Activated naive CD8-positive, alpha-beta T cell treated with anti-CD3 and anti-CD28 coated beads, Interleukin-2, amount 50 U/mL, for 24 hours (primary cell): ENCODE measurements at regions not wholly inside any gene's neighbourhood (a gene's known extent, or its start where the extent isn't known, plus 50 kb on each side); places are given as distances from the start of the nearest gene placed in this dataset.
"Not testable (repeated sequence)": the region's sequence is repeated elsewhere in the genome, so short reads cannot be mapped to it uniquely, and the experiment has no call there.

Source experiments
- ATAC-seq: fragments of 150-1000 bp; cut with Tn5 transposase; one replicate; pipeline ENCODE4 v1.10.0; 2021
- DNase-seq: peaks from one replicate; pipeline ENCODE4 v3.0.0; 2021
- H3K27ac Mint-ChIP-seq: one replicate; pipeline ENCODE4 v1.8.0; 2021; ENCODE audit warnings: mild to moderate bottlenecking, mixed read lengths
- H3K27me3 Mint-ChIP-seq: one replicate; pipeline ENCODE4 v1.8.0; 2021; ENCODE audit warnings: mixed read lengths
- H3K36me3 Mint-ChIP-seq: one replicate; pipeline ENCODE4 v1.8.0; 2021; ENCODE audit warnings: low read depth, mixed read lengths
- H3K4me1 Mint-ChIP-seq: one replicate; pipeline ENCODE4 v1.8.0; 2021; ENCODE audit warnings: mixed read lengths
- H3K4me3 Mint-ChIP-seq: one replicate; pipeline ENCODE4 v1.8.0; 2021; ENCODE audit warnings: mild to moderate bottlenecking, moderate library complexity, mixed read lengths
- H3K9me3 Mint-ChIP-seq: one replicate; pipeline ENCODE4 v1.8.0; 2021; ENCODE audit warnings: mixed read lengths

- Mint-ChIP-seq H3K36me3 (no peaks in the 10 kb centered on the region), H3K4me3 (no peak overlapping the region), H3K9me3 (no peaks in the 10 kb centered on the region), H3K4me1 (no peaks in the 10 kb centered on the region), H3K27ac (no peak overlapping the region), H3K27me3 (no peaks in the 10 kb centered on the region)
- DNase-seq: no peak
- ATAC-seq: no peak
Observed at GRCh38 chrX:26559855-26560254, 343.9 kb downstream of the MAGEB5 start.

- ATAC-seq: no peak
- Mint-ChIP-seq H3K4me1 (no peaks in the 10 kb centered on the region), H3K27ac (no peak overlapping the region), H3K27me3 (no peaks in the 10 kb centered on the region), H3K36me3 (no peaks in the 10 kb centered on the region), H3K9me3 (no peaks in the 10 kb centered on the region), H3K4me3 (no peak overlapping the region)
- DNase-seq: no peak
Observed at GRCh38 chrX:26558719-26559386, 342.9 kb downstream of the MAGEB5 start.

- no peak overlapping the region for H3K27ac Mint-ChIP-seq
- H3K4me1 Mint-ChIP-seq: no peaks in the 10 kb centered on the region
- no peak overlapping the region for H3K4me3 Mint-ChIP-seq
- no peaks in the 10 kb centered on the region for H3K36me3 Mint-ChIP-seq
- ATAC-seq (no peak), DNase-seq (no peak)
- H3K9me3 Mint-ChIP-seq: no peaks in the 10 kb centered on the region
- no peaks in the 10 kb centered on the region for H3K27me3 Mint-ChIP-seq
Observed at GRCh38 chrX:26557691-26558321, 341.8 kb downstream of the MAGEB5 start.

GRCh38 chrX:26525768-26526167 is 309.8 kb downstream of the MAGEB5 start:
- not testable (repeated sequence) for H3K4me3 Mint-ChIP-seq, H3K27ac Mint-ChIP-seq, H3K27me3 Mint-ChIP-seq, H3K4me1 Mint-ChIP-seq, H3K9me3 Mint-ChIP-seq, DNase-seq, ATAC-seq, H3K36me3 Mint-ChIP-seq

GRCh38 chrX:26522501-26522900 is 306.5 kb downstream of the MAGEB5 start:
- Mint-ChIP-seq H3K9me3 (no peaks in the 10 kb centered on the region), H3K27me3 (no peaks in the 10 kb centered on the region), H3K36me3 (no peaks in the 10 kb centered on the region), H3K4me1 (no peaks in the 10 kb centered on the region), H3K4me3 (no peak overlapping the region), H3K27ac (no peak overlapping the region)
- DNase-seq (no peak), ATAC-seq (no peak)

GRCh38 chrX:26511589-26512363 is 295.8 kb downstream of the MAGEB5 start:
- Mint-ChIP-seq H3K36me3 (no peaks in the 10 kb centered on the region), H3K4me3 (no peak overlapping the region), H3K27ac (no peak overlapping the region), H3K9me3 (no peaks in the 10 kb centered on the region), H3K4me1 (no peaks in the 10 kb centered on the region), H3K27me3 (no peaks in the 10 kb centered on the region)
- DNase-seq: no peak
- no peak for ATAC-seq

DNA sequence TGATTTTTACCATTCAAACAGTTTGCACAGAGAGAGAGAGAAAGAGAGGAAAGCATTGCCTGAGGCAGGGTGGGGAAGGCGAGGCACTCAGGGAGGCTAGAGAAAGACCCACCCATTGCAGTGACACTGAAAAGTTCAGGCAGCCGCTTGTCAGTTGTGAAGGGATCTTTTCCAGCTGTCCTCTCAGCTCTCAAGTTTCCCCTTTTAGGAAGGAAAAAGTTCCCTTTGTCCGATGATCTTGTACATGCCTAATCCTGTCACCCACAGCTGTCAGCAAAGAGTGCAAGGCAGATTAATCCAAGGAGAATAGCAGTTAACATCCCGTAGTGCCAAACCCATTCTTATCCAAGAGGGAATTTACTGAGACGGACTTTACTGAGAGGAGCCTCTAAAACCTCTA is 255.0 kb downstream of the MAGEB5 start:
- Mint-ChIP-seq H3K4me3 (no peak overlapping the region), H3K27ac (no peak overlapping the region)
- DNase-seq: no peak

DNA sequence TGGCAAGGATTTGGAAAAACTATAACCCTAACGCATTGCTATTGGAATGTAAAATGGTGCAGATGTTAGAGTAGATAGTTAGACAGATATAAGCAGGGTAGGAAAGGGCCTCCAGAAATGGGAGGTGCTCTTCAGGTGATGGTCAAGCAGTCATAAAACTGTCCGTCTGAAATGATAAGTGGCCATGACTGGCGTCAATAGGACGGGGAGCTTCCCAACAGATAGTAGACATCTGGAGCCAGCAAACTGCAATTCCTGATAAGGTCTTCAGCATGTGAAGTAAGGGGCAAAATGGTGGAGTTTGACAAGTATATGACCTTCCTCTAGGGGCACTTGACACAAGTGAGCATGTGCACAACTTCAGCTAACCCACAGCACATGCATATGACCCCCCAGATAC is 250.4 kb downstream of the MAGEB5 start:
- no peaks in the 10 kb centered on the region for H3K36me3 Mint-ChIP-seq
- no peaks in the 10 kb centered on the region for H3K9me3 Mint-ChIP-seq
- ATAC-seq (no peak), DNase-seq (no peak)
- no peak overlapping the region for H3K4me3 Mint-ChIP-seq
- H3K27ac Mint-ChIP-seq: no peak overlapping the region
- H3K27me3 Mint-ChIP-seq: no peaks in the 10 kb centered on the region
- no peaks in the 10 kb centered on the region for H3K4me1 Mint-ChIP-seq

More for the DNA sequence above, 255.0 kb downstream of the MAGEB5 start:
- no peaks in the 10 kb centered on the region for H3K27me3 Mint-ChIP-seq
- H3K9me3 Mint-ChIP-seq: peaks cover 3% of the 10 kb centered on the region
- no peak for ATAC-seq
- no peaks in the 10 kb centered on the region for H3K4me1 Mint-ChIP-seq
- no peaks in the 10 kb centered on the region for H3K36me3 Mint-ChIP-seq

- Mint-ChIP-seq H3K27ac (no peak overlapping the region), H3K4me1 (no peaks in the 10 kb centered on the region), H3K27me3 (no peaks in the 10 kb centered on the region), H3K4me3 (no peak overlapping the region), H3K9me3 (peaks cover 3% of the 10 kb centered on the region), H3K36me3 (no peaks in the 10 kb centered on the region)
- DNase-seq (no peak), ATAC-seq (no peak)
Observed at GRCh38 chrX:26445288-26445687, 229.3 kb downstream of the MAGEB5 start.

DNA sequence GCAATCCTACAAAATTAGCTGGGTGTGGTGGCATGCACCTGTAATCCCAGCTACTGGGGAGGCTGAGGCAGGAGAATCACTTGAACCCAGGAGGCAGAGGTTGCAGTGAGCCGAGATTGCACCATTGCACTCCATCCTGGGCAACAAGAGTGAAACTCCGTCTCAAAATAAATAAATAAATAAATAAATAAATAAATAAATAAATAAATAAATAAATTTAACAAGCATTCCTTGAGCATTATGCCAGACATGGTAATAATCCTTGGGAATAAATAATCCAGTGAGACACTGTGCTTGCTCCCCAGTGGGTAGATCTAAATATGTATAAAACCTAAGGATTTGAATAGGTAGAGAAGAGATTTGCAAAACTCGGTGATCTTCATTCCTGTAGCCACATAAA is 228.4 kb downstream of the MAGEB5 start:
- H3K9me3 Mint-ChIP-seq, H3K27me3 Mint-ChIP-seq, H3K4me3 Mint-ChIP-seq, H3K4me1 Mint-ChIP-seq, H3K36me3 Mint-ChIP-seq, H3K27ac Mint-ChIP-seq, DNase-seq, ATAC-seq: not testable (repeated sequence)

- no peak for ATAC-seq
- Mint-ChIP-seq H3K9me3 (no peaks in the 10 kb centered on the region), H3K27ac (no peak overlapping the region), H3K4me3 (no peak overlapping the region), H3K36me3 (no peaks in the 10 kb centered on the region), H3K4me1 (no peaks in the 10 kb centered on the region), H3K27me3 (no peaks in the 10 kb centered on the region)
- DNase-seq: no peak
Observed at GRCh38 chrX:26442340-26442739, 226.4 kb downstream of the MAGEB5 start.

GRCh38 chrX:26414534-26414933 is 198.6 kb downstream of the MAGEB5 start:
- Mint-ChIP-seq H3K27ac (no peak overlapping the region), H3K4me1 (no peaks in the 10 kb centered on the region), H3K36me3 (no peaks in the 10 kb centered on the region), H3K4me3 (no peak overlapping the region), H3K27me3 (no peaks in the 10 kb centered on the region), H3K9me3 (no peaks in the 10 kb centered on the region)
- DNase-seq (no peak), ATAC-seq (no peak)

DNA sequence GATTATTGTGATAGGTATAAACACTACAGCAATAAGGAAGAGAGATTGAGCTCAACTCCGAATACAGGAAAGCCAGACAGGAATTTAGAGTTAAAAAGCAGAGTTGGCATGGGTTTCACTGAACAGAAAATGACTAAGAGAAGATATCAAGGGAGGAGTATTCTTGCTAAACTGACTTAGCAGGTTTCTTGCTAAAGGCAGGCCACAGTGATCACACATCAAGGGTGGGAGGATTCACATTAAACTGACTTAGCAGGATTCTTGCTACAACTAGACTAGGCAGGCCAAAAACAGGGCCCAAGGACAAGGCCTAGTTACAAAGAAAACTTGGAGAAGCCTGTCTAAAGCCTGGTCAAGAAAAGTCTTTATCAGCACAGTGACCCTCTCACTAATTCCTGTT is 195.1 kb downstream of the MAGEB5 start:
- H3K36me3 Mint-ChIP-seq: no peaks in the 10 kb centered on the region
- ATAC-seq (no peak), DNase-seq (no peak)
- no peaks in the 10 kb centered on the region for H3K4me1 Mint-ChIP-seq
- no peak overlapping the region for H3K4me3 Mint-ChIP-seq
- no peaks in the 10 kb centered on the region for H3K9me3 Mint-ChIP-seq
- H3K27ac Mint-ChIP-seq: no peak overlapping the region
- H3K27me3 Mint-ChIP-seq: no peaks in the 10 kb centered on the region

- no peaks in the 10 kb centered on the region for H3K4me1 Mint-ChIP-seq
- no peaks in the 10 kb centered on the region for H3K36me3 Mint-ChIP-seq
- no peak overlapping the region for H3K4me3 Mint-ChIP-seq
- ATAC-seq (no peak), DNase-seq (no peak)
- H3K9me3 Mint-ChIP-seq: no peaks in the 10 kb centered on the region
- no peak overlapping the region for H3K27ac Mint-ChIP-seq
- H3K27me3 Mint-ChIP-seq: no peaks in the 10 kb centered on the region
Observed at GRCh38 chrX:26409636-26410035, 193.7 kb downstream of the MAGEB5 start.

- no peak overlapping the region for H3K27ac Mint-ChIP-seq
Observed at GRCh38 chrX:26387906-26388305, 171.9 kb downstream of the MAGEB5 start.

More at GRCh38 chrX:26387906-26388305, 171.9 kb downstream of the MAGEB5 start:
- Mint-ChIP-seq H3K27me3 (no peaks in the 10 kb centered on the region), H3K9me3 (no peaks in the 10 kb centered on the region), H3K4me1 (no peaks in the 10 kb centered on the region), H3K4me3 (no peak overlapping the region), H3K36me3 (no peaks in the 10 kb centered on the region)
- no peak for DNase-seq
- ATAC-seq: no peak
